HUES6 (cell line): ENCODE measurements at regions not wholly inside any gene's neighbourhood (a gene's known extent, or its start where the extent isn't known, plus 50 kb on each side); places are given as distances from the start of the nearest gene placed in this dataset.

Source experiments
- H3K27ac ChIP-seq: 2 replicates; pipeline ENCODE4 v1.7.0; 2013; ENCODE audit warnings: low read depth, mild to moderate bottlenecking, low read length, inconsistent platforms
- H3K27me3 ChIP-seq: 2 replicates; pipeline ENCODE4 v1.6.1; 2013; ENCODE audit warnings: low read length; ENCODE audit not compliant: control insufficient read depth, insufficient read depth
- H3K36me3 ChIP-seq: 2 replicates; pipeline ENCODE4 v1.6.1; 2013; ENCODE audit warnings: low read length; ENCODE audit not compliant: control insufficient read depth, insufficient read depth
- H3K4me1 ChIP-seq: 2 replicates; pipeline ENCODE4 v1.6.1; 2013; ENCODE audit warnings: low read length; ENCODE audit not compliant: control insufficient read depth, insufficient read depth
- H3K4me3 ChIP-seq: 2 replicates; pipeline ENCODE4 v1.5.1; 2013; ENCODE audit warnings: low read depth, low read length
- H3K9ac ChIP-seq: one replicate; pipeline ENCODE4 v1.6.1; 2013; ENCODE audit warnings: mild to moderate bottlenecking, low read length
- H3K9me3 ChIP-seq: 2 replicates; pipeline ENCODE4 v1.6.1; 2013; ENCODE audit warnings: low read depth, low read length; ENCODE audit not compliant: control insufficient read depth, insufficient read depth

- no peaks in the 10 kb centered on the region for H3K36me3 ChIP-seq
- peak overlapping the region; percentile 22; the same call in 1 of the 2 replicates for H3K27ac ChIP-seq
Measured at GRCh38 chr18:67582488-67582887, 66.0 kb upstream of the DSEL start.

GRCh38 chr18:67581178-67581577 is 64.7 kb upstream of the DSEL start:
- Histone ChIP-seq H3K4me3 (no peak overlapping the region), H3K27me3 (no peaks in the 10 kb centered on the region), H3K36me3 (no peaks in the 10 kb centered on the region), H3K27ac (no peak overlapping the region), H3K9me3 (peaks cover 4% of the 10 kb centered on the region; the same call in 1 of the 2 replicates), H3K9ac (no peak overlapping the region), H3K4me1 (peaks cover 24% of the 10 kb centered on the region)

More at GRCh38 chr18:67582488-67582887, 66.0 kb upstream of the DSEL start:
- no peak overlapping the region for H3K9ac ChIP-seq
- no peaks in the 10 kb centered on the region for H3K27me3 ChIP-seq
- H3K9me3 ChIP-seq = peaks cover 4% of the 10 kb centered on the region; the same call in 1 of the 2 replicates
- peaks cover 24% of the 10 kb centered on the region for H3K4me1 ChIP-seq
- H3K4me3 ChIP-seq = no peak overlapping the region

- Histone ChIP-seq H3K9me3 (no peaks in the 10 kb centered on the region), H3K27me3 (no peaks in the 10 kb centered on the region), H3K4me3 (no peak overlapping the region), H3K36me3 (no peaks in the 10 kb centered on the region), H3K4me1 (peaks cover 12% of the 10 kb centered on the region), H3K9ac (no peak overlapping the region), H3K27ac (no peak overlapping the region)
Measured at GRCh38 chr18:67577386-67577785, 60.9 kb upstream of the DSEL start.

- H3K4me1 ChIP-seq = peaks cover 4% of the 10 kb centered on the region; the same call in 1 of the 2 replicates
- H3K9ac ChIP-seq = no peak overlapping the region
- H3K27ac ChIP-seq = no peak overlapping the region
- no peaks in the 10 kb centered on the region for H3K27me3 ChIP-seq
- no peak overlapping the region for H3K4me3 ChIP-seq
- no peaks in the 10 kb centered on the region for H3K36me3 ChIP-seq
- no peaks in the 10 kb centered on the region for H3K9me3 ChIP-seq
Measured at GRCh38 chr18:67574749-67575148, 58.2 kb upstream of the DSEL start.

GRCh38 chr18:67568166-67568565 is 51.6 kb upstream of the DSEL start:
- H3K9me3 ChIP-seq = no peaks in the 10 kb centered on the region
- H3K9ac ChIP-seq = no peak overlapping the region
- no peaks in the 10 kb centered on the region for H3K36me3 ChIP-seq

More at GRCh38 chr18:67568166-67568565, 51.6 kb upstream of the DSEL start:
- H3K27me3 ChIP-seq = no peaks in the 10 kb centered on the region
- no peak overlapping the region for H3K27ac ChIP-seq
- no peak overlapping the region for H3K4me3 ChIP-seq
- no peaks in the 10 kb centered on the region for H3K4me1 ChIP-seq
